Endodermal cell (in vitro differentiated cells): ENCODE measurements at regions not wholly inside any gene's neighbourhood (a gene's known extent, or its start where the extent isn't known, plus 50 kb on each side); places are given as distances from the start of the nearest gene placed in this dataset.

Experiments used
- DNase-seq: peaks from one replicate; pipeline ENCODE4 v3.0.0-alpha.2; 2017
- H3K27ac ChIP-seq: 2 replicates; pipeline ENCODE4 v1.5.1; 2013; ENCODE audit warnings: mild to moderate bottlenecking, low read depth, low read length, moderate library complexity
- H3K27me3 ChIP-seq: 2 replicates; pipeline ENCODE4 v1.6.1; 2013; ENCODE audit warnings: mild to moderate bottlenecking, low read length, moderate library complexity; ENCODE audit not compliant: insufficient read depth, control insufficient read depth, poor library complexity, severe bottlenecking
- H3K36me3 ChIP-seq: 2 replicates; pipeline ENCODE4 v1.7.0; 2013; ENCODE audit warnings: mild to moderate bottlenecking, low read length, moderate library complexity; ENCODE audit not compliant: control insufficient read depth, insufficient read depth
- H3K4me1 ChIP-seq: one replicate; pipeline ENCODE4 v1.7.0; 2013; ENCODE audit warnings: low read length; ENCODE audit not compliant: control insufficient read depth, insufficient read depth
- H3K4me3 ChIP-seq: 2 replicates; pipeline ENCODE4 v1.5.1; 2013; ENCODE audit warnings: mild to moderate bottlenecking, low read length, moderate library complexity
- H3K9ac ChIP-seq: 2 replicates; pipeline ENCODE4 v1.6.1; 2013; ENCODE audit warnings: mild to moderate bottlenecking, low read length, moderate library complexity; ENCODE audit not compliant: poor library complexity, severe bottlenecking; ENCODE audit errors: extremely low read depth
- H3K9me3 ChIP-seq: 2 replicates; pipeline ENCODE4 v1.6.1; 2013; ENCODE audit warnings: mild to moderate bottlenecking, low read length, moderate library complexity; ENCODE audit not compliant: control insufficient read depth
- H3K27ac Mint-ChIP-seq: 2 replicates; pipeline ENCODE4 v1.8.0; 2020; ENCODE audit warnings: mixed read lengths
- H3K27me3 Mint-ChIP-seq: 2 replicates; pipeline ENCODE4 v1.8.0; 2021; ENCODE audit warnings: mild to moderate bottlenecking, mixed read lengths; ENCODE audit not compliant: insufficient read depth
- H3K36me3 Mint-ChIP-seq: 2 replicates; pipeline ENCODE4 v1.8.0; 2020; ENCODE audit warnings: low read depth, mixed read lengths
- H3K4me1 Mint-ChIP-seq: 2 replicates; pipeline ENCODE4 v1.8.0; 2020; ENCODE audit warnings: mixed read lengths
- H3K4me3 Mint-ChIP-seq: 2 replicates; pipeline ENCODE4 v1.8.0; 2020; ENCODE audit warnings: mild to moderate bottlenecking, moderate library complexity, mixed read lengths
- H3K9me3 Mint-ChIP-seq: 2 replicates; pipeline ENCODE4 v1.8.0; 2020; ENCODE audit warnings: mild to moderate bottlenecking, mixed read lengths
- WGBS, 2 experiments: methylation state at CpG; one replicate each; pipeline versions ENCODE4 v1.1.5 to v1.1.7; 2013; ENCODE audit warnings: missing lambda C conversion rate in 2 of 2, mixed read lengths in 1 of 2; ENCODE audit not compliant: insufficient coverage in 1 of 2, insufficient read length in 1 of 2; 5-methylcytosine and 5-hydroxymethylcytosine counted together
- TF ChIP-seq, protein P1 (sequence below): fragments of 200-600 bp; sonication (generic); conservative IDR thresholded peaks from 2 replicates; pipeline ENCODE4 v1.5.0; 2021; ENCODE audit warnings: antibody characterized with exemption, mild to moderate bottlenecking

DNA sequence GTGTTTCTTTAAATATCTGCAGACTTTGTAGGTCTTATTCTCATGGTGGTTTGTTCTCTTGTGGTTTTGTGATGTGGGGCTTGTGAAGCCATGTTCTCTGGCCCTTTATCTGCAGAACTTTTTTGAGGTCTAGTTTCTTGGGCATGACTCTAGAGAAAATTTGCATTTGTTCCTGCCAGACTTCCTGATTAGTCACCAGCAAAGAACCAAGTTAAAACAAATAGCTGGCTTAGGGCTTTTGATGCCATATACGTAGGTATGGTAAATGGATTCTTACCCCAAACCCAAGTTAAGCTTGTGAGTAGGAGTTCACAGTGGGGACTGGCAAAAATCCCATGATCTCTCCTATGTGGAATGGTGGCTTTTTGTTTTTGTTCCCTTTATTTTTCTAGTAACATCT is 68.7 kb upstream of the IRX3 start:
- Mint-ChIP-seq H3K36me3 (peaks cover 4% of the 10 kb centered on the region), H3K4me3 (no peak overlapping the region), H3K27me3 (peaks cover 26% of the 10 kb centered on the region), H3K4me1 (peaks cover 31% of the 10 kb centered on the region), H3K9me3 (peaks cover 20% of the 10 kb centered on the region), H3K27ac (no peak overlapping the region)
- no peak overlapping the region for H3K4me3 ChIP-seq
- WGBS, 2 experiments = 58% methylated on average over 1 of the region's 1 CpG; no CpG with 5 or more reads in 1 of the 2 experiments
- peaks cover 3% of the 10 kb centered on the region for H3K4me1 ChIP-seq
- H3K27me3 ChIP-seq = no peaks in the 10 kb centered on the region
- H3K27ac ChIP-seq = no peak overlapping the region
- peaks cover 22% of the 10 kb centered on the region for H3K9me3 ChIP-seq
- TF ChIP-seq, protein P1, sequence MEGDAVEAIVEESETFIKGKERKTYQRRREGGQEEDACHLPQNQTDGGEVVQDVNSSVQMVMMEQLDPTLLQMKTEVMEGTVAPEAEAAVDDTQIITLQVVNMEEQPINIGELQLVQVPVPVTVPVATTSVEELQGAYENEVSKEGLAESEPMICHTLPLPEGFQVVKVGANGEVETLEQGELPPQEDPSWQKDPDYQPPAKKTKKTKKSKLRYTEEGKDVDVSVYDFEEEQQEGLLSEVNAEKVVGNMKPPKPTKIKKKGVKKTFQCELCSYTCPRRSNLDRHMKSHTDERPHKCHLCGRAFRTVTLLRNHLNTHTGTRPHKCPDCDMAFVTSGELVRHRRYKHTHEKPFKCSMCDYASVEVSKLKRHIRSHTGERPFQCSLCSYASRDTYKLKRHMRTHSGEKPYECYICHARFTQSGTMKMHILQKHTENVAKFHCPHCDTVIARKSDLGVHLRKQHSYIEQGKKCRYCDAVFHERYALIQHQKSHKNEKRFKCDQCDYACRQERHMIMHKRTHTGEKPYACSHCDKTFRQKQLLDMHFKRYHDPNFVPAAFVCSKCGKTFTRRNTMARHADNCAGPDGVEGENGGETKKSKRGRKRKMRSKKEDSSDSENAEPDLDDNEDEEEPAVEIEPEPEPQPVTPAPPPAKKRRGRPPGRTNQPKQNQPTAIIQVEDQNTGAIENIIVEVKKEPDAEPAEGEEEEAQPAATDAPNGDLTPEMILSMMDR = no peak
- DNase-seq = no peak
- no peaks in the 10 kb centered on the region for H3K36me3 ChIP-seq
- no peak overlapping the region for H3K9ac ChIP-seq

DNA sequence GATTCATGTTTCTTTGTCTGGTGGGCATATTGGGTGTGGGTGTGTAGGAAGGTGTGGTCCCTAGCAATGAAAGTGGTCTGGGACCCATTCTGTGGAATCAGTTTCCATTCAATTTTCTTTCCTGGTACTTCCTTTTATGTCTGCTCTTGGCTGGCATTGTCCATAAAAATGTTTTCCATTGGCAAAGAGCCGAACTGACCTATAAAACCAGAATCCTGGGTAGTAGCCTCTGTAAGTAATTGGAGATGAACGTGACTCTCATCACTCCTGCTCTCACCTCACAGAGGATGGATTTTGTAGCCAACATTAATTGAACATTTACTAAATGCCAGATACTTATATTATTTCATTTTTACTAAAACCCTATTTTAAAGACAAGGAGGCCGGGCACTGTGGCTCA is 66.5 kb upstream of the IRX3 start:
- H3K27ac ChIP-seq = no peak overlapping the region

DNA sequence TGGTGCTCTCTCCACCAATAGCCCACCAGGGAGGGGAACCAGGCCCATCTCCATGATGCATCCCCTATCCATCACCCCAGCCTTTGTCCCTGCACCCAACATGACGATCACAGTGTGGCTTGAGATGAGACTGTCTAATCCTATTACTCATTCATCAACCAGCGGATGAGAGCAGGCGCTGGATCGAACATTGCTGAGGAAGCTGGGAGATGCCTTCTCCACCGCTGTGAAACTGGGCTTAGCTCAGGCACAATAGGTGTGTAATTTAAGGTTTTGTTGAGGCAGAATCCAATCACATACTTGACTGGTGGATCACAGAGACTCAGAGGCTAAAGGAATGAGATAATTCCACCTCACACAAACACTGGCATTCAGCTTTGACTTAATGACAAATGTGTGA is 64.6 kb upstream of the IRX3 start:
- Histone ChIP-seq H3K4me1 (peaks cover 3% of the 10 kb centered on the region), H3K9me3 (peaks cover 37% of the 10 kb centered on the region), H3K27me3 (no peaks in the 10 kb centered on the region), H3K27ac (no peak overlapping the region), H3K4me3 (no peak overlapping the region), H3K36me3 (no peaks in the 10 kb centered on the region), H3K9ac (no peak overlapping the region)
- WGBS, 2 experiments = 86% methylated on average over 5 of the region's 5 CpGs; no CpG with 5 or more reads in 1 of the 2 experiments
- Mint-ChIP-seq H3K27ac (peak overlapping the region; percentile 72), H3K27me3 (peaks cover 21% of the 10 kb centered on the region), H3K36me3 (peaks cover 4% of the 10 kb centered on the region), H3K4me1 (peaks cover 21% of the 10 kb centered on the region), H3K9me3 (peaks cover 30% of the 10 kb centered on the region), H3K4me3 (no peak overlapping the region)
- TF ChIP-seq, protein P1 = no peak
- no peak for DNase-seq

More for the DNA sequence above, 66.5 kb upstream of the IRX3 start:
- peaks cover 4% of the 10 kb centered on the region for H3K36me3 Mint-ChIP-seq
- peaks cover 3% of the 10 kb centered on the region for H3K4me1 ChIP-seq
- WGBS, 2 experiments = 63 to 80% methylated on average over 1 to 3 of the region's 3 CpGs
- TF ChIP-seq, protein P1 = no peak
- DNase-seq = no peak
- no peak overlapping the region for H3K27ac Mint-ChIP-seq
- H3K27me3 Mint-ChIP-seq = peaks cover 28% of the 10 kb centered on the region
- H3K4me1 Mint-ChIP-seq = peaks cover 15% of the 10 kb centered on the region
- no peaks in the 10 kb centered on the region for H3K27me3 ChIP-seq
- peaks cover 37% of the 10 kb centered on the region for H3K9me3 ChIP-seq
- H3K9ac ChIP-seq = no peak overlapping the region
- H3K36me3 ChIP-seq = no peaks in the 10 kb centered on the region
- peaks cover 30% of the 10 kb centered on the region for H3K9me3 Mint-ChIP-seq
- H3K4me3 Mint-ChIP-seq = no peak overlapping the region
- H3K4me3 ChIP-seq = no peak overlapping the region
